Vagina (tissue), 2 donors: ENCODE measurements at regions not wholly inside any gene's neighbourhood (a gene's known extent, or its start where the extent isn't known, plus 50 kb on each side); places are given as distances from the start of the nearest gene placed in this dataset.
"Not testable (repeated sequence)": the region's sequence is repeated elsewhere in the genome, so short reads cannot be mapped to it uniquely, and the experiment has no call there.

Experiments
- DNase-seq, 2 donors: peaks; one replicate each; pipeline ENCODE4 v3.0.0-alpha.2; 2017; ENCODE audit errors: extremely low spot score in 2 of 2
- H3K27ac ChIP-seq: fragments of 200-600 bp; sonication (generic); one replicate; pipeline ENCODE4 v1.5.1; 2019
- H3K27me3 ChIP-seq: fragments of 200-600 bp; sonication (generic); one replicate; pipeline ENCODE4 v1.5.1; 2019
- H3K36me3 ChIP-seq, 2 donors: fragments of 200-600 bp; sonication (generic); one replicate each; pipeline ENCODE4 v1.5.1; 2017 to 2019
- H3K4me1 ChIP-seq: fragments of 200-600 bp; sonication (generic); one replicate; pipeline ENCODE4 v1.5.1; 2019
- H3K4me3 ChIP-seq, 2 donors: fragments of 200-600 bp; sonication (generic); 1 replicate in 1 of 2; 2 replicates in 1 of 2; pipeline ENCODE4 v1.5.1; 2016 to 2019
- H3K9me3 ChIP-seq: fragments of 200-600 bp; sonication (generic); one replicate; pipeline ENCODE4 v1.5.1; 2019
- CTCF ChIP-seq, 3 experiments: fragments of 450-650 bp in 2 of 3; fragments of 200-600 bp in 1 of 3; sonication (generic) in 1 of 3; IDR thresholded peaks; one replicate each; pipeline ENCODE4 v1.5.1; 2017 to 2019; ENCODE audit warnings: antibody characterized with exemption in 3 of 3, mild to moderate bottlenecking in 2 of 3, moderate library complexity in 2 of 3
- POLR2A ChIP-seq, 2 donors: fragments of 450-650 bp; IDR thresholded peaks; one replicate each; pipeline ENCODE4 v1.6.1; 2017; ENCODE audit warnings: antibody characterized with exemption in 2 of 2, mild to moderate bottlenecking in 2 of 2, moderate library complexity in 2 of 2
- POLR2AphosphoS5 ChIP-seq, 2 donors: sonication (generic); formaldehyde crosslinking; IDR thresholded peaks; one replicate each; pipeline ENCODE4 v1.9.0; 2017; ENCODE audit warnings: antibody characterized with exemption in 2 of 2, mild to moderate bottlenecking in 2 of 2, low read depth in 1 of 2; ENCODE audit not compliant: insufficient read depth in 1 of 2
- intact Hi-C: fragments of 100-400 bp; cut with DNase I; formaldehyde crosslinking; loops from one replicate; pipeline ENCODE4 v1.15.1; 2023

- Histone ChIP-seq H3K9me3 (no peaks in the 10 kb centered on the region), H3K4me1 (peaks cover 18% of the 10 kb centered on the region), H3K27ac (no peak overlapping the region), H3K4me3 (no peak overlapping the region), H3K27me3 (no peaks in the 10 kb centered on the region), H3K36me3 (no peaks in the 10 kb centered on the region)
- TF ChIP-seq POLR2AphosphoS5 (IDR thresholded peaks at IDR 0.05; ENCODE audit: insufficient read depth in 1 of 2, low read depth in 1 of 2) (peak in 1 of 2 donors; percentile 58), POLR2A (IDR thresholded peaks at IDR 0.05) (no peak), CTCF (IDR thresholded peaks at IDR 0.05) (no peak)
- DNase-seq: no peak
- intact Hi-C loops: no loop called here
Measured at GRCh38 chr13:44853641-44854040, 135.6 kb downstream of the NUFIP1 start.

GRCh38 chr13:44848920-44849676 is 140.2 kb downstream of the NUFIP1 start:
- Histone ChIP-seq H3K4me3 (no peak overlapping the region), H3K27me3 (no peaks in the 10 kb centered on the region), H3K27ac (peak overlapping the region; percentile 60)

GRCh38 chr13:44845281-44846058 is 143.8 kb downstream of the NUFIP1 start:
- H3K9me3 ChIP-seq, DNase-seq, H3K27ac ChIP-seq, H3K4me3 ChIP-seq, H3K4me1 ChIP-seq, H3K27me3 ChIP-seq, intact Hi-C loops, H3K36me3 ChIP-seq: not testable (repeated sequence)

More at GRCh38 chr13:44848920-44849676, 140.2 kb downstream of the NUFIP1 start:
- Histone ChIP-seq H3K9me3 (no peaks in the 10 kb centered on the region), H3K4me1 (peaks cover 18% of the 10 kb centered on the region), H3K36me3 (no peaks in the 10 kb centered on the region)
- no peak for DNase-seq
- TF ChIP-seq CTCF (IDR thresholded peaks at IDR 0.05) (no peak), POLR2AphosphoS5 (IDR thresholded peaks at IDR 0.05; ENCODE audit: insufficient read depth in 1 of 2, low read depth in 1 of 2) (peak; percentile 21 to 76), POLR2A (IDR thresholded peaks at IDR 0.05) (no peak)
- intact Hi-C loops: no loop called here

- TF ChIP-seq CTCF (IDR thresholded peaks at IDR 0.05) (no peak), POLR2A (IDR thresholded peaks at IDR 0.05) (no peak), POLR2AphosphoS5 (IDR thresholded peaks at IDR 0.05; ENCODE audit: insufficient read depth in 1 of 2, low read depth in 1 of 2) (no peak)
- Histone ChIP-seq H3K4me3 (no peak overlapping the region), H3K4me1 (peaks cover 2% of the 10 kb centered on the region), H3K27ac (no peak overlapping the region), H3K36me3 (no peaks in the 10 kb centered on the region), H3K27me3 (no peaks in the 10 kb centered on the region), H3K9me3 (no peaks in the 10 kb centered on the region)
- intact Hi-C loops: no loop called here
- no peak for DNase-seq
Measured at GRCh38 chr13:44844786-44845185, 144.5 kb downstream of the NUFIP1 start.

GRCh38 chr13:44843403-44843802 is 145.9 kb downstream of the NUFIP1 start:
- Histone ChIP-seq H3K27me3 (no peaks in the 10 kb centered on the region), H3K4me1 (no peaks in the 10 kb centered on the region), H3K27ac (no peak overlapping the region), H3K4me3 (no peak overlapping the region), H3K36me3 (no peaks in the 10 kb centered on the region), H3K9me3 (no peaks in the 10 kb centered on the region)
- TF ChIP-seq POLR2AphosphoS5 (IDR thresholded peaks at IDR 0.05; ENCODE audit: insufficient read depth in 1 of 2, low read depth in 1 of 2): no peak
- TF ChIP-seq POLR2A (IDR thresholded peaks at IDR 0.05): no peak
- TF ChIP-seq CTCF (IDR thresholded peaks at IDR 0.05): no peak
- no peak for DNase-seq
- intact Hi-C loops: no loop called here
